HG03159 (cell line): ENCODE measurements at regions not wholly inside any gene's neighbourhood (a gene's known extent, or its start where the extent isn't known, plus 50 kb on each side); places are given as distances from the start of the nearest gene placed in this dataset.
"Not testable (repeated sequence)": the region's sequence is repeated elsewhere in the genome, so short reads cannot be mapped to it uniquely, and the experiment has no call there.

Experiments used
- ATAC-seq: cut with Tn5 transposase; IDR thresholded peaks from one replicate; pipeline ENCODE4 v1.9.1; 2021; ENCODE audit warnings: mild to moderate bottlenecking, moderate library complexity; ENCODE audit not compliant: unreplicated experiment

GRCh38 chr20:16801919-16802651 lies 53.9 kb downstream of the OTOR start:
- peak; percentile 72 for ATAC-seq

- ATAC-seq, result no peak
Measured at GRCh38 chr20:16802652-16802935, 54.4 kb downstream of the OTOR start.

GRCh38 chr20:16803965-16804792 lies 56.0 kb downstream of the OTOR start:
- peak; percentile 71 for ATAC-seq

- no peak for ATAC-seq
Measured at GRCh38 chr20:16804793-16805187, 56.6 kb downstream of the OTOR start.

- no peak for ATAC-seq
Measured at GRCh38 chr20:16806061-16806460, 57.9 kb downstream of the OTOR start.

- no peak for ATAC-seq
Measured at GRCh38 chr20:16806886-16807285, 58.7 kb downstream of the OTOR start.

- no peak for ATAC-seq
Measured at GRCh38 chr20:16808796-16809195, 60.6 kb downstream of the OTOR start.

- no peak for ATAC-seq
Measured at GRCh38 chr20:16810216-16810615, 62.1 kb downstream of the OTOR start.

- no peak for ATAC-seq
Measured at GRCh38 chr20:16816192-16816591, 68.0 kb downstream of the OTOR start.

- no peak for ATAC-seq
Measured at GRCh38 chr20:16819483-16819882, 71.3 kb downstream of the OTOR start.

GRCh38 chr20:16821211-16822089 lies 73.3 kb downstream of the OTOR start:
- ATAC-seq, result peak; percentile 91

- no peak for ATAC-seq
Measured at GRCh38 chr20:16824664-16825063, 76.5 kb downstream of the OTOR start.

GRCh38 chr20:16828666-16829305 lies 80.6 kb downstream of the OTOR start:
- ATAC-seq, result no peak

- ATAC-seq, result not testable (repeated sequence)
Measured at GRCh38 chr20:16835690-16836089, 87.5 kb downstream of the OTOR start.

- no peak for ATAC-seq
Measured at GRCh38 chr20:16842486-16843120, 94.4 kb downstream of the OTOR start.

GRCh38 chr20:16844406-16844805 lies 96.2 kb downstream of the OTOR start:
- ATAC-seq, result no peak

- no peak for ATAC-seq
Measured at GRCh38 chr20:16846006-16846405, 97.8 kb downstream of the OTOR start.

- ATAC-seq, result no peak
Measured at GRCh38 chr20:16848061-16848460, 99.9 kb downstream of the OTOR start.

GRCh38 chr20:16848526-16848925 lies 100.4 kb downstream of the OTOR start:
- ATAC-seq, result no peak

GRCh38 chr20:16860914-16861313 lies 112.8 kb downstream of the OTOR start:
- no peak for ATAC-seq

GRCh38 chr20:16861708-16862107 lies 113.5 kb downstream of the OTOR start:
- ATAC-seq, result no peak
